BLaER1 (cell line): ENCODE measurements at regions not wholly inside any gene's neighbourhood (a gene's known extent, or its start where the extent isn't known, plus 50 kb on each side); places are given as distances from the start of the nearest gene placed in this dataset.

ENCODE experiments used
- H3K27ac ChIP-seq: shearing (Covaris generic); formaldehyde crosslinking; 2 replicates; pipeline ENCODE4 v1.8.1; 2022
- H3K27me3 ChIP-seq: shearing (Covaris generic); formaldehyde crosslinking; 2 replicates; pipeline ENCODE4 v1.8.1; 2022
- H3K36me3 ChIP-seq: shearing (Covaris generic); formaldehyde crosslinking; 2 replicates; pipeline ENCODE4 v1.8.1; 2022
- H3K4me1 ChIP-seq: shearing (Covaris generic); formaldehyde crosslinking; 2 replicates; pipeline ENCODE4 v1.8.1; 2022
- H3K4me2 ChIP-seq: shearing (Covaris generic); formaldehyde crosslinking; 2 replicates; pipeline ENCODE4 v1.8.1; 2022
- H3K4me3 ChIP-seq: shearing (Covaris generic); formaldehyde crosslinking; 2 replicates; pipeline ENCODE4 v1.8.1; 2022
- H3K9ac ChIP-seq: shearing (Covaris generic); formaldehyde crosslinking; 2 replicates; pipeline ENCODE4 v1.8.1; 2022
- H3K9me3 ChIP-seq: shearing (Covaris generic); formaldehyde crosslinking; 2 replicates; pipeline ENCODE4 v1.8.1; 2022
- H4K20me1 ChIP-seq: shearing (Covaris generic); formaldehyde crosslinking; 2 replicates; pipeline ENCODE4 v1.8.1; 2022
- Cebpa-rat ChIP-seq: shearing (Covaris generic); IDR thresholded peaks from 2 replicates; pipeline ENCODE4 v1.8.1; 2022

GRCh38 chr3:168998792-168999191, 664.7 kb downstream of the MECOM start:
- no peaks in the 10 kb centered on the region for H3K27me3 ChIP-seq
- no peak overlapping the region for H3K4me2 ChIP-seq
- no peaks in the 10 kb centered on the region for H3K4me1 ChIP-seq
- no peaks in the 10 kb centered on the region for H3K9me3 ChIP-seq
- H3K36me3 ChIP-seq, result no peaks in the 10 kb centered on the region
- no peak overlapping the region for H3K27ac ChIP-seq
- H3K9ac ChIP-seq, result no peak overlapping the region
- TF ChIP-seq Cebpa-rat, result no peak
- H3K4me3 ChIP-seq, result no peak overlapping the region
- no peaks in the 10 kb centered on the region for H4K20me1 ChIP-seq

- no peaks in the 10 kb centered on the region for H3K9me3 ChIP-seq
- H3K4me2 ChIP-seq, result no peak overlapping the region
- no peaks in the 10 kb centered on the region for H4K20me1 ChIP-seq
- H3K36me3 ChIP-seq, result no peaks in the 10 kb centered on the region
- no peak overlapping the region for H3K9ac ChIP-seq
- no peak for TF ChIP-seq Cebpa-rat
- no peaks in the 10 kb centered on the region for H3K4me1 ChIP-seq
- H3K4me3 ChIP-seq, result no peak overlapping the region
- H3K27ac ChIP-seq, result no peak overlapping the region
- H3K27me3 ChIP-seq, result no peaks in the 10 kb centered on the region
Measured at GRCh38 chr3:168997488-168997887, 666.0 kb downstream of the MECOM start.

GRCh38 chr3:168996622-168997021, 666.9 kb downstream of the MECOM start:
- no peak overlapping the region for H3K4me2 ChIP-seq
- no peak overlapping the region for H3K9ac ChIP-seq
- no peaks in the 10 kb centered on the region for H3K27me3 ChIP-seq
- H3K27ac ChIP-seq, result no peak overlapping the region
- TF ChIP-seq Cebpa-rat, result no peak
- H3K36me3 ChIP-seq, result no peaks in the 10 kb centered on the region
- no peaks in the 10 kb centered on the region for H3K4me1 ChIP-seq
- H4K20me1 ChIP-seq, result no peaks in the 10 kb centered on the region
- no peaks in the 10 kb centered on the region for H3K9me3 ChIP-seq
- H3K4me3 ChIP-seq, result no peak overlapping the region

- H3K36me3 ChIP-seq, result no peaks in the 10 kb centered on the region
- no peaks in the 10 kb centered on the region for H4K20me1 ChIP-seq
Measured at GRCh38 chr3:168995129-168995528, 668.4 kb downstream of the MECOM start.

GRCh38 chr3:168991803-168992202, 671.7 kb downstream of the MECOM start:
- H3K4me2 ChIP-seq, result no peak overlapping the region
- H3K36me3 ChIP-seq, result no peaks in the 10 kb centered on the region
- no peaks in the 10 kb centered on the region for H4K20me1 ChIP-seq
- no peak overlapping the region for H3K4me3 ChIP-seq
- no peak overlapping the region for H3K27ac ChIP-seq
- H3K9ac ChIP-seq, result no peak overlapping the region
- no peaks in the 10 kb centered on the region for H3K9me3 ChIP-seq
- no peaks in the 10 kb centered on the region for H3K27me3 ChIP-seq
- no peak for TF ChIP-seq Cebpa-rat
- no peaks in the 10 kb centered on the region for H3K4me1 ChIP-seq

More at GRCh38 chr3:168995129-168995528, 668.4 kb downstream of the MECOM start:
- Histone ChIP-seq H3K9ac (no peak overlapping the region), H3K4me2 (no peak overlapping the region), H3K27ac (no peak overlapping the region), H3K4me3 (no peak overlapping the region), H3K4me1 (no peaks in the 10 kb centered on the region), H3K27me3 (no peaks in the 10 kb centered on the region), H3K9me3 (no peaks in the 10 kb centered on the region)
- TF ChIP-seq Cebpa-rat, result no peak

GRCh38 chr3:168990621-168991020, 672.9 kb downstream of the MECOM start:
- Histone ChIP-seq H3K27ac (no peak overlapping the region), H3K4me2 (no peak overlapping the region), H3K9ac (no peak overlapping the region), H3K4me3 (no peak overlapping the region), H3K4me1 (no peaks in the 10 kb centered on the region), H4K20me1 (no peaks in the 10 kb centered on the region), H3K27me3 (no peaks in the 10 kb centered on the region), H3K9me3 (no peaks in the 10 kb centered on the region), H3K36me3 (no peaks in the 10 kb centered on the region)
- TF ChIP-seq Cebpa-rat, result no peak

GRCh38 chr3:168990134-168990533, 673.4 kb downstream of the MECOM start:
- no peak overlapping the region for H3K27ac ChIP-seq
- H3K4me2 ChIP-seq, result no peak overlapping the region
- H4K20me1 ChIP-seq, result no peaks in the 10 kb centered on the region
- H3K4me3 ChIP-seq, result no peak overlapping the region
- no peaks in the 10 kb centered on the region for H3K4me1 ChIP-seq
- TF ChIP-seq Cebpa-rat, result no peak
- H3K36me3 ChIP-seq, result no peaks in the 10 kb centered on the region
- H3K9ac ChIP-seq, result no peak overlapping the region
- no peaks in the 10 kb centered on the region for H3K27me3 ChIP-seq
- H3K9me3 ChIP-seq, result no peaks in the 10 kb centered on the region

- H3K9me3 ChIP-seq, result no peaks in the 10 kb centered on the region
- H4K20me1 ChIP-seq, result no peaks in the 10 kb centered on the region
- H3K4me1 ChIP-seq, result no peaks in the 10 kb centered on the region
- no peak overlapping the region for H3K9ac ChIP-seq
- H3K4me2 ChIP-seq, result no peak overlapping the region
- no peaks in the 10 kb centered on the region for H3K36me3 ChIP-seq
- TF ChIP-seq Cebpa-rat, result no peak
- no peak overlapping the region for H3K27ac ChIP-seq
- H3K27me3 ChIP-seq, result no peaks in the 10 kb centered on the region
- H3K4me3 ChIP-seq, result no peak overlapping the region
Measured at GRCh38 chr3:168989396-168989795, 674.1 kb downstream of the MECOM start.

GRCh38 chr3:168988853-168989252, 674.7 kb downstream of the MECOM start:
- no peak overlapping the region for H3K27ac ChIP-seq
- H4K20me1 ChIP-seq, result no peaks in the 10 kb centered on the region
- H3K4me1 ChIP-seq, result no peaks in the 10 kb centered on the region
- no peaks in the 10 kb centered on the region for H3K9me3 ChIP-seq
- no peaks in the 10 kb centered on the region for H3K27me3 ChIP-seq
- H3K4me2 ChIP-seq, result no peak overlapping the region
- no peak overlapping the region for H3K4me3 ChIP-seq
- H3K9ac ChIP-seq, result no peak overlapping the region
- no peaks in the 10 kb centered on the region for H3K36me3 ChIP-seq
- no peak for TF ChIP-seq Cebpa-rat

- Histone ChIP-seq H4K20me1 (no peaks in the 10 kb centered on the region), H3K27me3 (no peaks in the 10 kb centered on the region), H3K4me2 (no peak overlapping the region), H3K4me3 (no peak overlapping the region), H3K9ac (no peak overlapping the region), H3K4me1 (no peaks in the 10 kb centered on the region), H3K9me3 (no peaks in the 10 kb centered on the region), H3K27ac (no peak overlapping the region), H3K36me3 (no peaks in the 10 kb centered on the region)
- TF ChIP-seq Cebpa-rat, result no peak
Measured at GRCh38 chr3:168984872-168985271, 678.6 kb downstream of the MECOM start.

- no peak overlapping the region for H3K27ac ChIP-seq
- no peak overlapping the region for H3K4me3 ChIP-seq
- H3K9ac ChIP-seq, result no peak overlapping the region
- H3K36me3 ChIP-seq, result no peaks in the 10 kb centered on the region
- no peaks in the 10 kb centered on the region for H3K4me1 ChIP-seq
- TF ChIP-seq Cebpa-rat, result no peak
- no peaks in the 10 kb centered on the region for H3K9me3 ChIP-seq
- H3K4me2 ChIP-seq, result no peak overlapping the region
- H4K20me1 ChIP-seq, result no peaks in the 10 kb centered on the region
- no peaks in the 10 kb centered on the region for H3K27me3 ChIP-seq
Measured at GRCh38 chr3:168983046-168983445, 680.5 kb downstream of the MECOM start.
